ENCODE measurements at regions not wholly inside any gene's neighbourhood (a gene's known extent, or its start where the extent isn't known, plus 50 kb on each side); places are given as distances from the start of the nearest gene placed in this dataset.

DNA sequence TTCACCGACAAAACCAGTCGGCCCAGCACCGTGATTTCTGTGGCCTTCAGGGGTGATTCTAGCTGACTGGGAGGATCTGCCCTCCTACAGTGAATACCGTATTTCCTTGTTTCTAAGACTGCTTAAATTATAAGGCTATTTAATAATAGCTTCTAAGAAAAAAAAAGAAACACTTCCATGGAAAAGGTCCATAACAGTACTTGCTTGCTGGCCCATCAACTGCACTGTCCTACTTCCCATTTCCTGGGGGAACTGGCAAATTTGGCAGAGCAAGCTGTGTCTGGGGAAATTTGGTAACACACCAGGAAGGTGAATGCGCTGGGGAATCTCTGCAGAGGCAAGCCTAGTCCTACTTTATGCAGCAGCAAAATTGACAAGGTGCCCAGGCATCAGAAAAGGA, 214.0 kb downstream of the ZNF326 start:
- TF ChIP-seq, protein P1, sequence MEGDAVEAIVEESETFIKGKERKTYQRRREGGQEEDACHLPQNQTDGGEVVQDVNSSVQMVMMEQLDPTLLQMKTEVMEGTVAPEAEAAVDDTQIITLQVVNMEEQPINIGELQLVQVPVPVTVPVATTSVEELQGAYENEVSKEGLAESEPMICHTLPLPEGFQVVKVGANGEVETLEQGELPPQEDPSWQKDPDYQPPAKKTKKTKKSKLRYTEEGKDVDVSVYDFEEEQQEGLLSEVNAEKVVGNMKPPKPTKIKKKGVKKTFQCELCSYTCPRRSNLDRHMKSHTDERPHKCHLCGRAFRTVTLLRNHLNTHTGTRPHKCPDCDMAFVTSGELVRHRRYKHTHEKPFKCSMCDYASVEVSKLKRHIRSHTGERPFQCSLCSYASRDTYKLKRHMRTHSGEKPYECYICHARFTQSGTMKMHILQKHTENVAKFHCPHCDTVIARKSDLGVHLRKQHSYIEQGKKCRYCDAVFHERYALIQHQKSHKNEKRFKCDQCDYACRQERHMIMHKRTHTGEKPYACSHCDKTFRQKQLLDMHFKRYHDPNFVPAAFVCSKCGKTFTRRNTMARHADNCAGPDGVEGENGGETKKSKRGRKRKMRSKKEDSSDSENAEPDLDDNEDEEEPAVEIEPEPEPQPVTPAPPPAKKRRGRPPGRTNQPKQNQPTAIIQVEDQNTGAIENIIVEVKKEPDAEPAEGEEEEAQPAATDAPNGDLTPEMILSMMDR (IDR thresholded peaks at IDR 0.05; ENCODE audit: low read depth, low read length, missing control alignments): no peak
- Histone ChIP-seq H3K27ac (no peak overlapping the region), H3K27me3 (replicated peaks) (no peaks in the 10 kb centered on the region), H3K4me3 (ENCODE audit: low read depth, low read length) (no peak overlapping the region), H3K36me3 (replicated peaks) (no peaks in the 10 kb centered on the region)
- no peak for DNase-seq
- in situ Hi-C loops (cut with HindIII; ENCODE audit: low pct_ligation_motif_present, low sequenced_read_pairs): no loop called here

DNA sequence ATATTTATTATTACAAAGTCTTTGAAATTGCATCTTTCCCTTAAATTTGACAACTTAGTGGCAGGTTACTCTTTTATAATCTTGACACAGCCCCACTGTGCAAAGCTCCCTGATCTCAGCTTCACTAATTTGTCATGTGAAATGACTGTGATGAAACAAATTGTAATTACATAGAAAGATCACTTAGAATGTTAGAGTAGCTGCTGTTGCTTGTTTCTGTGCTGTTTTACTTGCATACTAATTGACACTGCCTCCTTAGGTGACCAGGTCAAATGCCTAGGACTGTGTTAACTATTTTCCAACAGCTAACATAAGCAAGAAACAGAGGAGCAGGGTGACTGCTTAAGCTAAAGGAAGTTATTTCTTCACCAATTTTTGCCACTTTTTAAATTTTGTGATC, 211.3 kb downstream of the ZNF326 start:
- Histone ChIP-seq H3K27ac (no peak overlapping the region), H3K4me3 (ENCODE audit: low read depth, low read length) (no peak overlapping the region), H3K27me3 (replicated peaks) (no peaks in the 10 kb centered on the region), H3K36me3 (replicated peaks) (no peaks in the 10 kb centered on the region)
- in situ Hi-C loops (cut with HindIII; ENCODE audit: low pct_ligation_motif_present, low sequenced_read_pairs): no loop called here
- TF ChIP-seq, protein P1 (IDR thresholded peaks at IDR 0.05; ENCODE audit: low read depth, low read length, missing control alignments): no peak
- DNase-seq: no peak

DNA sequence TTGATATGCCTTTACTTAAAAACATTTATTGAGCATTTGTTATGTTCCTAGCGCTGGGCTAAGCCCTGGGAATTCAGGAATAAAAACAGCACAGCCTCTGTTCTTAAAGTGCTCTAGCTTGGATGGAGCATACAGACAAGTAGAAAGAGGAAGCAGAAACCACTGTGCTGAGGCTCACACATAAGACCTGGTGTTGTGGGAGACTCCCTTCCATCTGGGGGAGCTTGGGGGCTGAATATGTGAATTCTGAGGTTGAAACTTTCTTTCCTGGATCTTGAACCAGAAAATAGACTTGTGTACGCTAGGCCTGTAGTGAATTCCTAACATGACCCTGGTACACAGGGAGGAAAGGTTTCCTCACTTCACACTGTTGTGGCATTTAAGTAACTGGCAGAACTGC, 209.9 kb downstream of the ZNF326 start:
- Histone ChIP-seq H3K27me3 (replicated peaks) (no peaks in the 10 kb centered on the region), H3K4me3 (ENCODE audit: low read depth, low read length) (no peak overlapping the region), H3K36me3 (replicated peaks) (no peaks in the 10 kb centered on the region), H3K27ac (no peak overlapping the region)
- no peak for DNase-seq
- TF ChIP-seq, protein P1 (IDR thresholded peaks at IDR 0.05; ENCODE audit: low read depth, low read length, missing control alignments): no peak
- in situ Hi-C loops (cut with HindIII; ENCODE audit: low pct_ligation_motif_present, low sequenced_read_pairs): no loop called here

DNA sequence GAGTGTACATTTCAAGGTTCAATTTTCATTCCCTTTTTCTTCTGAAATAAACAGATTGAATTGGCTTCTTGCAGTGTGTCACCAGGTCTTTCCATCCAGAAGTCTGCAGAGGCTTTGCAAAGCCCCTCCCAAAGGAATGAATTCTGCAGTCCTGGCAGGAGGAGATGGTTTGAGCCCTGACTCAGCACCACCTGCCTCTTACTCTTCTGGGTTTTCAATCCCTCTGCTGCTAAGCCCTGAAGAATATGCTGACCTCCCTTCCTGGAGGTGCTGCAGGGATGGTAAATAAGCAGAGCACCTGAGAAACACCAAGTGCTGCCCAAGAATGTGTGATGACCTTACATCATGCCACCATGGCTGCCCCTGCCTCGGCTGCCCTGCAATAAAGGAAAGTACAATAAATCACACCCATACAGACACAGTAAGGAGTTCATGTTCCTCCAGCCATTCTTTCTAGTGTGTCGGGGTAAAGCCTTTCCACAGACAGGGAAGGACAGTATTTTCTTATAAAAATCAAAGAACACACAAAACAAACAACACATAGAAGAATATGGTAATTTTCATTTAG, 209.2 kb downstream of the ZNF326 start:
- no peak overlapping the region for H3K27ac ChIP-seq
- no peak for DNase-seq
- H3K27me3 ChIP-seq (replicated peaks): no peaks in the 10 kb centered on the region
- in situ Hi-C loops (cut with HindIII; ENCODE audit: low pct_ligation_motif_present, low sequenced_read_pairs): no loop called here
- H3K36me3 ChIP-seq (replicated peaks): no peaks in the 10 kb centered on the region
- TF ChIP-seq, protein P1 (IDR thresholded peaks at IDR 0.05; ENCODE audit: low read depth, low read length, missing control alignments): no peak
- H3K4me3 ChIP-seq (ENCODE audit: low read depth, low read length): no peak overlapping the region

DNA sequence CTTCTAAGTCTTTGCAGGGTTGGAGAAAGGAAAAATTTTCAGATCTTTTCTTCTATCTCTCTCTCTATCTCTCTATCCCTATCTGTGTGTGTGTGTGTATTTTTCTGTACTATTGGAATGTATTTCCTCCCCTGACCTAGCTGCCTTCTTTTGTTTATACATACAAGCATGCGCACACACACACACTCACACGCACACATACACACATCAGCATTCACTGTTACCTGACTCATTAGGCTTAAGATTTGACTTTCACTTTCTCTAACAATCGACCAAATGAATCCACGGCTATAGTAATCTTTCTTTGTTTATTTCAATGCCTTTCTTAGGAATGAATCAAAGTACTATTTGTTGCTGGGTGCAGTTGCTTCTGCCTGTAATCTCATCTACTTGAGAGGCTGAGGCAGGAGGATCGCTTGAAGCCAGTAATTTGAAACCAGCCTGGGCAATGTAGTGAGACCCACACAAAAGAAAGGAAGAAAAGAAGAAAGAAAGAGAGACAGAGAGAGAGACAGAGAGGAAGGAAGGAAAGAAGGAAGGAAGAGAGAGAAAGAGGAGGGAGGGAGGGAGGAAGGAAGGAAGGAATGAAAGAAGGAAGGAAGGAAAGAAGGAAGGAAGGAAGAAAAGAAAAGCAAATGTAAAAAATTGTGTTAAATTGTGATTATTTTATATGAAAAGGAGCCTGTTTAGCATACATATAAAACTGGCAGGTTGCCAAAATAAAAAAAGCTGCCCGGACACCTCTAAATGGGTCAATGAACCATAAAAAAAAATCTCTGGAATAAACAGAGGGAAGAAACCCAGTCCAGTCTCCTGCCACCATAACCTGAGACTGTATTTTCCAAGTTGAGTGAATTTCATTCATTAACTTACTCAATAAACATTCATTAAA, 206.8 kb downstream of the ZNF326 start:
- TF ChIP-seq, protein P1 (IDR thresholded peaks at IDR 0.05; ENCODE audit: low read depth, low read length, missing control alignments): no peak
- Histone ChIP-seq H3K27me3 (replicated peaks) (no peaks in the 10 kb centered on the region), H3K36me3 (replicated peaks) (no peaks in the 10 kb centered on the region), H3K4me3 (ENCODE audit: low read depth, low read length) (no peak overlapping the region), H3K27ac (no peak overlapping the region)
- no peak for DNase-seq
- in situ Hi-C loops (cut with HindIII; ENCODE audit: low pct_ligation_motif_present, low sequenced_read_pairs): no loop called here

Data from brain microvascular endothelial cell (primary cell).